NB4 (cell line): ENCODE measurements at regions not wholly inside any gene's neighbourhood (a gene's known extent, or its start where the extent isn't known, plus 50 kb on each side); places are given as distances from the start of the nearest gene placed in this dataset.

ENCODE experiments used
- CTCF ChIP-seq: IDR thresholded peaks from one replicate; pipeline ENCODE4 v1.5.1; 2012; ENCODE audit warnings: low read depth, low read length
- MAX ChIP-seq: IDR thresholded peaks from 2 replicates; pipeline ENCODE4 v1.6.1; 2011; ENCODE audit warnings: low read depth, low read length
- POLR2A ChIP-seq: IDR thresholded peaks from 2 replicates; pipeline ENCODE4 v1.6.1; 2011; ENCODE audit warnings: mild to moderate bottlenecking; ENCODE audit not compliant: insufficient read length; ENCODE audit errors: extremely low read depth

- TF ChIP-seq CTCF (no peak), POLR2A (no peak), MAX (no peak)
These were observed 53.6 kb upstream of the AP4E1 start for GRCh38 chr15:50854601-50855490.
